ENCODE measurements at regions not wholly inside any gene's neighbourhood (a gene's known extent, or its start where the extent isn't known, plus 50 kb on each side); places are given as distances from the start of the nearest gene placed in this dataset.

GRCh38 chr10:32131388-32131787, 75.2 kb upstream of the KIF5B start:
- TF ChIP-seq MAX (CRISPR knock-in tag; IDR thresholded peaks at IDR 0.05): no peak
- TF ChIP-seq CREM (CRISPR knock-in tag; IDR thresholded peaks at IDR 0.05): no peak
- TF ChIP-seq, protein P1, sequence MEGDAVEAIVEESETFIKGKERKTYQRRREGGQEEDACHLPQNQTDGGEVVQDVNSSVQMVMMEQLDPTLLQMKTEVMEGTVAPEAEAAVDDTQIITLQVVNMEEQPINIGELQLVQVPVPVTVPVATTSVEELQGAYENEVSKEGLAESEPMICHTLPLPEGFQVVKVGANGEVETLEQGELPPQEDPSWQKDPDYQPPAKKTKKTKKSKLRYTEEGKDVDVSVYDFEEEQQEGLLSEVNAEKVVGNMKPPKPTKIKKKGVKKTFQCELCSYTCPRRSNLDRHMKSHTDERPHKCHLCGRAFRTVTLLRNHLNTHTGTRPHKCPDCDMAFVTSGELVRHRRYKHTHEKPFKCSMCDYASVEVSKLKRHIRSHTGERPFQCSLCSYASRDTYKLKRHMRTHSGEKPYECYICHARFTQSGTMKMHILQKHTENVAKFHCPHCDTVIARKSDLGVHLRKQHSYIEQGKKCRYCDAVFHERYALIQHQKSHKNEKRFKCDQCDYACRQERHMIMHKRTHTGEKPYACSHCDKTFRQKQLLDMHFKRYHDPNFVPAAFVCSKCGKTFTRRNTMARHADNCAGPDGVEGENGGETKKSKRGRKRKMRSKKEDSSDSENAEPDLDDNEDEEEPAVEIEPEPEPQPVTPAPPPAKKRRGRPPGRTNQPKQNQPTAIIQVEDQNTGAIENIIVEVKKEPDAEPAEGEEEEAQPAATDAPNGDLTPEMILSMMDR (IDR thresholded peaks at IDR 0.05): no peak
- TF ChIP-seq TEAD1 (CRISPR knock-in tag; IDR thresholded peaks at IDR 0.05): no peak
- no peak for TF ChIP-seq EMX1 (CRISPR knock-in tag; IDR thresholded peaks at IDR 0.05)
- TF ChIP-seq, protein P2, sequence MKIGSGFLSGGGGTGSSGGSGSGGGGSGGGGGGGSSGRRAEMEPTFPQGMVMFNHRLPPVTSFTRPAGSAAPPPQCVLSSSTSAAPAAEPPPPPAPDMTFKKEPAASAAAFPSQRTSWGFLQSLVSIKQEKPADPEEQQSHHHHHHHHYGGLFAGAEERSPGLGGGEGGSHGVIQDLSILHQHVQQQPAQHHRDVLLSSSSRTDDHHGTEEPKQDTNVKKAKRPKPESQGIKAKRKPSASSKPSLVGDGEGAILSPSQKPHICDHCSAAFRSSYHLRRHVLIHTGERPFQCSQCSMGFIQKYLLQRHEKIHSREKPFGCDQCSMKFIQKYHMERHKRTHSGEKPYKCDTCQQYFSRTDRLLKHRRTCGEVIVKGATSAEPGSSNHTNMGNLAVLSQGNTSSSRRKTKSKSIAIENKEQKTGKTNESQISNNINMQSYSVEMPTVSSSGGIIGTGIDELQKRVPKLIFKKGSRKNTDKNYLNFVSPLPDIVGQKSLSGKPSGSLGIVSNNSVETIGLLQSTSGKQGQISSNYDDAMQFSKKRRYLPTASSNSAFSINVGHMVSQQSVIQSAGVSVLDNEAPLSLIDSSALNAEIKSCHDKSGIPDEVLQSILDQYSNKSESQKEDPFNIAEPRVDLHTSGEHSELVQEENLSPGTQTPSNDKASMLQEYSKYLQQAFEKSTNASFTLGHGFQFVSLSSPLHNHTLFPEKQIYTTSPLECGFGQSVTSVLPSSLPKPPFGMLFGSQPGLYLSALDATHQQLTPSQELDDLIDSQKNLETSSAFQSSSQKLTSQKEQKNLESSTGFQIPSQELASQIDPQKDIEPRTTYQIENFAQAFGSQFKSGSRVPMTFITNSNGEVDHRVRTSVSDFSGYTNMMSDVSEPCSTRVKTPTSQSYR (CRISPR knock-in tag; IDR thresholded peaks at IDR 0.05): no peak
- no peak for TF ChIP-seq RELA (CRISPR knock-in tag; IDR thresholded peaks at IDR 0.05; ENCODE audit: borderline replicate concordance)
- TF ChIP-seq SP1 (CRISPR knock-in tag; conservative IDR thresholded peaks at IDR 0.05): no peak
- no peak for TF ChIP-seq ATF3 (CRISPR knock-in tag; conservative IDR thresholded peaks at IDR 0.05)
- TF ChIP-seq ESRRA (CRISPR knock-in tag; IDR thresholded peaks at IDR 0.05; ENCODE audit: borderline replicate concordance): no peak
- no peak for TF ChIP-seq ZNF121 (CRISPR knock-in tag; IDR thresholded peaks at IDR 0.05)
- no peak for TF ChIP-seq ZNF671 (CRISPR knock-in tag; IDR thresholded peaks at IDR 0.05)
- TF ChIP-seq USF2 (CRISPR knock-in tag; IDR thresholded peaks at IDR 0.05): no peak

Measured in WTC11 (cell line).